ENCODE measurements at regions not wholly inside any gene's neighbourhood (a gene's known extent, or its start where the extent isn't known, plus 50 kb on each side); places are given as distances from the start of the nearest gene placed in this dataset.

DNA sequence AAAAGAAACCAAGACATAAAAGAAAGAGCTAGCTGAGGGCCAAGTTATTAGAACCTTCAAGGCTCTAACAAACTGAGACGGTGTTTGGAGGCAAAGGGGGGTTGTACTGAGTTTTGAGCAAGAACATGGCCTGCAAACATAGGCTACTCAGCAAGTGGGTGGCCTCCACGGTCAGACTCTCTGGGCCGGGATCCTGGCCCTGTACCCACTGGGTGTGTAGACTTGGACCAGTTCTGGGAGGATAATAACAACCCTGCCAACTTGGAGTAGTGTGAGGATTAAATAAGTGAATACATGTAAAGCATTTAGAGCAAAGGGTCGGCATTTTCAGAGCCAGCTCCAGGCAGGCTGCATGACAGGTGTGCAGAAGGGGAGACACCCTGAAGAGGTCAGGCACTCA, 56.1 kb upstream of the TNFRSF19 start:
- TF ChIP-seq EZH2 (IDR thresholded peaks at IDR 0.05; ENCODE audit: insufficient read depth, poor library complexity, severe bottlenecking) (no peak), EZH2phosphoT487 (IDR thresholded peaks at IDR 0.05; ENCODE audit: insufficient read depth, low read depth) (no peak)

Measured in GM23248 (cell line).